ENCODE measurements at regions not wholly inside any gene's neighbourhood (a gene's known extent, or its start where the extent isn't known, plus 50 kb on each side); places are given as distances from the start of the nearest gene placed in this dataset.

DNA sequence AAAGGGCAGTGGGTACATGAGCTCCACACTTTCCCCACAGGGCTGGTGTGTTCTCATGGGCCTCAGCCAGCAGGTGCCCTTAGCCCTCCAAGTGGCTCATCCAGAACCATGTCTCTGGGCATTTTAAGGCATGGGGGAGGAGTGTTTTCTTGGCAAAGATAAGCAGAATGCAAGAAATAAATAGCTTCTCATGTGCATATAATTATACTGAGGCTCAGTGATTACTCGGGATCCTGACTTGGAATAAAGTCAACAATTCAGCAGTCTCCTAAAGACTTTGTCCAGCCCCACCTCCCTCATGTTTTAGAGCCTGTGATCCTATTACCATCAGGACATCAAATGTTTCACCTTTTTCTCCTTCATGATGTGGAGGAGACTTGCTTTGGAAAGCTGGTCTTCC is 92.7 kb upstream of the COG2 start:
- no peak overlapping the region for H3K27ac Mint-ChIP-seq
- H3K4me1 Mint-ChIP-seq = no peaks in the 10 kb centered on the region
- H3K27me3 Mint-ChIP-seq = peaks cover 43% of the 10 kb centered on the region
- no peaks in the 10 kb centered on the region for H3K9me3 ChIP-seq (ENCODE audit: control insufficient read depth, low read length, poor library complexity, severe bottlenecking)
- no peak for DNase-seq
- no peak for ATAC-seq
- no peaks in the 10 kb centered on the region for H3K36me3 Mint-ChIP-seq (ENCODE audit: low read depth)
- H3K4me3 Mint-ChIP-seq = no peak overlapping the region

- H3K9me3 ChIP-seq (ENCODE audit: control insufficient read depth, low read length, poor library complexity, severe bottlenecking) = no peaks in the 10 kb centered on the region
- H3K27ac Mint-ChIP-seq = no peak overlapping the region
- peaks cover 38% of the 10 kb centered on the region for H3K27me3 Mint-ChIP-seq
- DNase-seq = no peak
- H3K4me1 Mint-ChIP-seq = no peaks in the 10 kb centered on the region
- no peaks in the 10 kb centered on the region for H3K36me3 Mint-ChIP-seq (ENCODE audit: low read depth)
- no peak for ATAC-seq
- no peak overlapping the region for H3K4me3 Mint-ChIP-seq
These were observed 93.3 kb upstream of the COG2 start for GRCh38 chr1:230548997-230549396.

DNA sequence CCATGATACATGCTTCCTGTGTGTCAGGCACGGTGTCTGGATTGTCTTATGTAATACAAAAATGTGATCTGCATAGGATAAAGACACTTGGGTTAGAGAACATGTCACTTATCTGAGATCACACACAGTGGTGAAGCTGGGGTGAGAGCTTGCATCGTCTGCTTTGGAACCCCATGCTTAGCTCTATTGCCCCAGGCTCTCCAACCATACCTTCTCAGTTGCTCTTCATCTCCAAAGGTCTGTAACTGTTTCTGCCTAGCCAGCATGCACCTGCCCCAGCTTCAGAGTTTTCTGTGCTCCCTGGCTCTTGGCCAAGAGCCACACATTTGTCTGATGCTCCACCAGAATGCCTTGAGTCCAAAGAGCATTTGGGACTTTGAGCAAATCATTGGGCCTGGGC is 93.9 kb upstream of the COG2 start:
- Mint-ChIP-seq H3K27ac (no peak overlapping the region), H3K4me3 (no peak overlapping the region), H3K4me1 (no peaks in the 10 kb centered on the region), H3K36me3 (ENCODE audit: low read depth) (no peaks in the 10 kb centered on the region), H3K27me3 (peaks cover 32% of the 10 kb centered on the region)
- ATAC-seq (no peak), DNase-seq (no peak)
- H3K9me3 ChIP-seq (ENCODE audit: control insufficient read depth, low read length, poor library complexity, severe bottlenecking) = no peaks in the 10 kb centered on the region

DNA sequence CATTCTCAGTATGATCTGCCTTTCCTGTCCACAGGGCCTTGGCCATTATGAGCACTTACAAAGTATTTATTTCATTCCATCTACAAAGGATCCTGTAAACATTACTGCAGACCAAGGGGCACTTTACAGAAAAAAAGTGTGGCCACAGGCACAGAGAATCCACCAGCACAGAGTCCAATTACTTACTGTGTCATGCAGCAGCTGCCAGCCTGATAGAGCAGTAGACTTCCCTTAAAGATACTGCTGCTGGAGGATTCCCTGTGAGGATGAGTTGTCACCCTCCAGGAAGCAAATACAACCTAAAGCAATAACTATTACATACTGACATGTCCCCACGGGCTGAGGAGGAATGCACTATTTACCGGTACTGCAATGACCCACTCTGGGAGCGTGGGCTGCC is 97.1 kb upstream of the COG2 start:
- H3K9me3 ChIP-seq (ENCODE audit: control insufficient read depth, low read length, poor library complexity, severe bottlenecking) = no peaks in the 10 kb centered on the region
- DNase-seq = no peak
- H3K27me3 Mint-ChIP-seq = peaks cover 22% of the 10 kb centered on the region
- ATAC-seq = no peak
- H3K4me1 Mint-ChIP-seq = no peaks in the 10 kb centered on the region
- no peak overlapping the region for H3K4me3 Mint-ChIP-seq
- no peaks in the 10 kb centered on the region for H3K36me3 Mint-ChIP-seq (ENCODE audit: low read depth)
- H3K27ac Mint-ChIP-seq = no peak overlapping the region

DNA sequence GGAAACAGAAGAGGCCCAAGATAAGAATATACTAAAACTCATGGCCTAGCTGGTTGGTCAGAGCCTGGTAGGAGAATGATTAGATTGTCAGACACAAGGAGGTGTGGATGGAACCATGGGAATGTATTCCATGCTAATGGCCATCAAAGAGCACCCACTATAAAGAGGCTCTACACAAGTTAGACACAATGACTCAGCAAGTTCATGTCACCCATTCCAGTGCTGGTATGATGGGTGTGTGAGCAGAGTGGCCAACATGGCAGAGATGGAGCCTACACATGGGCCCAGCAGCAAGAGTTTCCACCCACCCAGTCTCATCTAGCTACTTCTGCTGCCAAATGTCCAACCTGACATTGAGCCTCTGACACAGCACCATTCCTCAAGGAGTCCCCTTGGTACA is 97.5 kb upstream of the COG2 start:
- no peaks in the 10 kb centered on the region for H3K4me1 Mint-ChIP-seq
- no peaks in the 10 kb centered on the region for H3K9me3 ChIP-seq (ENCODE audit: control insufficient read depth, low read length, poor library complexity, severe bottlenecking)
- no peaks in the 10 kb centered on the region for H3K36me3 Mint-ChIP-seq (ENCODE audit: low read depth)
- peaks cover 26% of the 10 kb centered on the region for H3K27me3 Mint-ChIP-seq
- DNase-seq = no peak
- H3K4me3 Mint-ChIP-seq = no peak overlapping the region
- ATAC-seq = no peak
- no peak overlapping the region for H3K27ac Mint-ChIP-seq

GRCh38 chr1:230543085-230543484 is 99.2 kb upstream of the COG2 start:
- Mint-ChIP-seq H3K27me3 (peaks cover 18% of the 10 kb centered on the region), H3K4me1 (no peaks in the 10 kb centered on the region), H3K4me3 (no peak overlapping the region), H3K36me3 (ENCODE audit: low read depth) (peaks cover 2% of the 10 kb centered on the region), H3K27ac (no peak overlapping the region)
- no peaks in the 10 kb centered on the region for H3K9me3 ChIP-seq (ENCODE audit: control insufficient read depth, low read length, poor library complexity, severe bottlenecking)
- DNase-seq (no peak), ATAC-seq (no peak)

- Mint-ChIP-seq H3K4me1 (no peaks in the 10 kb centered on the region), H3K27ac (no peak overlapping the region), H3K36me3 (ENCODE audit: low read depth) (peaks cover 2% of the 10 kb centered on the region), H3K27me3 (peaks cover 18% of the 10 kb centered on the region), H3K4me3 (no peak overlapping the region)
- no peak for DNase-seq
- no peak for ATAC-seq
- no peaks in the 10 kb centered on the region for H3K9me3 ChIP-seq (ENCODE audit: control insufficient read depth, low read length, poor library complexity, severe bottlenecking)
These were observed 99.6 kb upstream of the COG2 start for GRCh38 chr1:230542681-230543080.

GRCh38 chr1:230542054-230542453 is 100.2 kb upstream of the COG2 start:
- H3K4me1 Mint-ChIP-seq = no peaks in the 10 kb centered on the region
- ATAC-seq (no peak), DNase-seq (no peak)
- peaks cover 2% of the 10 kb centered on the region for H3K36me3 Mint-ChIP-seq (ENCODE audit: low read depth)
- no peaks in the 10 kb centered on the region for H3K9me3 ChIP-seq (ENCODE audit: control insufficient read depth, low read length, poor library complexity, severe bottlenecking)
- H3K27me3 Mint-ChIP-seq = peaks cover 18% of the 10 kb centered on the region
- H3K4me3 Mint-ChIP-seq = no peak overlapping the region
- no peak overlapping the region for H3K27ac Mint-ChIP-seq

DNA sequence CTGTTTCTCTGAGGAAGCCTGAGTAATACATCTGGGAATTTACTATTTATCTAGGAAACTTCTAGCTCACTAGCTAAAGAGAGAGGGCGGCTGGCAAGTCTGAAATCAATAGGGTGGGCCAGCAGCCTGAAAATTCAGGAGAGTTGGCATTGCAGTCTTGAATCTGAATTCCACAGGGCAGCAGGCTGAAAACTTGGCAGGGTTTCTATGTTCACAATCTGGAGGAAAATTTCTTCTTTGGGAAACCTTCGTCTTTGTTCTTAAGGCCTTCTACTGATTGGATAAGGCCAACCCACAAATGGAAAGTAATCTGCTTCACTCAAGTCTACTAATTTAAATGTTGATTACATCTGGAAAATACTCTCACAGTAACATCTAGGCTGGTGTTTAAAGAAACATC is 101.0 kb upstream of the COG2 start:
- Mint-ChIP-seq H3K27me3 (peaks cover 18% of the 10 kb centered on the region), H3K4me1 (no peaks in the 10 kb centered on the region), H3K4me3 (no peak overlapping the region), H3K27ac (no peak overlapping the region), H3K36me3 (ENCODE audit: low read depth) (peaks cover 2% of the 10 kb centered on the region)
- ATAC-seq (no peak), DNase-seq (no peak)
- H3K9me3 ChIP-seq (ENCODE audit: control insufficient read depth, low read length, poor library complexity, severe bottlenecking) = no peaks in the 10 kb centered on the region

- H3K9me3 ChIP-seq (ENCODE audit: control insufficient read depth, low read length, poor library complexity, severe bottlenecking) = no peaks in the 10 kb centered on the region
- Mint-ChIP-seq H3K4me1 (no peaks in the 10 kb centered on the region), H3K36me3 (ENCODE audit: low read depth) (peaks cover 2% of the 10 kb centered on the region), H3K27ac (no peak overlapping the region), H3K27me3 (peaks cover 17% of the 10 kb centered on the region), H3K4me3 (no peak overlapping the region)
- ATAC-seq = no peak
- DNase-seq = no peak
These were observed 101.7 kb upstream of the COG2 start for GRCh38 chr1:230540421-230541155.

- ATAC-seq (no peak), DNase-seq (no peak)
- Mint-ChIP-seq H3K4me1 (no peaks in the 10 kb centered on the region), H3K36me3 (ENCODE audit: low read depth) (peaks cover 2% of the 10 kb centered on the region), H3K4me3 (no peak overlapping the region), H3K27me3 (peaks cover 11% of the 10 kb centered on the region), H3K27ac (no peak overlapping the region)
- no peaks in the 10 kb centered on the region for H3K9me3 ChIP-seq (ENCODE audit: control insufficient read depth, low read length, poor library complexity, severe bottlenecking)
These were observed 104.8 kb upstream of the COG2 start for GRCh38 chr1:230537456-230537855.

DNA sequence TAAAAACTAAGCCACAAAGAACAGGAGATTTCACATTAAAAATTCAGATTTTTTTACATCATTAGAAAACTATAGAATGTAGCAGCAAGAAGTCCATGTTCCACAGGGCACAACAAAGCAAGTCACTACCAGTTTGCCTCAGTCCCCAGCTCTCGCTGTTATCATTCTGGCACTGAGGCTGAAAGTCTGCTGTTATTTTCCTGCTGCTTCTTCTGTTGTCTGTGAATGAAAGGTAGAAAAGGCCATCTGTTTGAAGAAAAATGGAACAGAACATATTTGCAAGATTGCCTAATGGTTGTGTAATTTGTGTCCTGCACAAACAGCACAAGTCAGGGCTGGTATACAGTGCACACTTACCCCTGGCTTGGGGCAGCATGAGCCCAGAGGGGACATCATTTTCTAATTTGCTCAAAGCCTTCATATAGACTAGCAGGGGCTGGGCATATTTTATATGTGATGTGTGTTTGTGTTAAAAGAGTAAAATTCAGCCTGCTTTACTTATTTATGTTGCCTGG is 105.6 kb upstream of the COG2 start:
- peaks cover 2% of the 10 kb centered on the region for H3K36me3 Mint-ChIP-seq (ENCODE audit: low read depth)
- H3K4me1 Mint-ChIP-seq = no peaks in the 10 kb centered on the region
- H3K27me3 Mint-ChIP-seq = peaks cover 11% of the 10 kb centered on the region
- no peak overlapping the region for H3K4me3 Mint-ChIP-seq
- DNase-seq = no peak
- no peaks in the 10 kb centered on the region for H3K9me3 ChIP-seq (ENCODE audit: control insufficient read depth, low read length, poor library complexity, severe bottlenecking)
- H3K27ac Mint-ChIP-seq = no peak overlapping the region
- ATAC-seq = no peak

DNA sequence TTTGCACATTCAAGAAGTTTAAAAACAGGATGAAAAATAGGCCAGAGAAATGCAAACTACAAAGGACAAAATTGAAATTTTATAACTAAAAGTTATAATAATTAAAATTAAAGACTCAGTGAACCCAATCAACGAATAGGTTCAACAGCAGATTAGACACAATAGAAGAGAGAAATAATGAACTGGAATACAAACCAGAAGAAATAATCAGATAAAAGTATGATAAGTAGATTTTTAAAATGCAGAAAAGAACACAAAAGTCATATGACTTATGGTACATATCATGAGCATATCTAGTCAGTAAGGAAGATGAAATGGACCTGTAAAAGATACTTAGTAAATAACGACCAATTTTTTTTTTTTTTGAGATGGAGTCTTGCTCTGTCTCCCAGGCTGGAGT is 108.1 kb upstream of the COG2 start:
- ATAC-seq = no peak
- Mint-ChIP-seq H3K27ac (no peak overlapping the region), H3K36me3 (ENCODE audit: low read depth) (peaks cover 2% of the 10 kb centered on the region), H3K4me3 (no peak overlapping the region), H3K27me3 (peaks cover 8% of the 10 kb centered on the region), H3K4me1 (no peaks in the 10 kb centered on the region)
- DNase-seq = no peak
- no peaks in the 10 kb centered on the region for H3K9me3 ChIP-seq (ENCODE audit: control insufficient read depth, low read length, poor library complexity, severe bottlenecking)

DNA sequence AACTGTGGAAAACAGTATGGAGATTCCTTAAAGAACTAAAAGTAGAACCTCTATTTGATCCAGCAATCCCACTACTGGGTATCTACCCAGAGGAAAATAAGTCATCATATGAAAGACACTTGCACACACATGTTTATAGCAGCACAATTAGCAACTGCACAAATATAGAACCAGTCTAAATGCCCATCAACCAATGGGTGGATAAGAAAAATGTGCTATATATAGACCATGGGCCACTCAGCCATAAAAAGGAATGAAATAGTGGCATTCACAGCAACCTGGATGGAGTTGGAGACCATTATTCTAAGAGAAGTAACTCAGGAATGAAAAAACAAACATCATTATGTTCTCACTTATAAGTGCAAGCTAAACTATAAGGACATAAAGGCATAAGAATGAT is 105.0 kb upstream of the PGBD5 start:
- H3K9me3 ChIP-seq (ENCODE audit: control insufficient read depth, low read length, poor library complexity, severe bottlenecking) = no peaks in the 10 kb centered on the region
- Mint-ChIP-seq H3K27me3 (peaks cover 16% of the 10 kb centered on the region), H3K36me3 (ENCODE audit: low read depth) (no peaks in the 10 kb centered on the region), H3K27ac (no peak overlapping the region), H3K4me3 (no peak overlapping the region), H3K4me1 (no peaks in the 10 kb centered on the region)
- DNase-seq (no peak), ATAC-seq (no peak)
